DOHH2 (cell line): ENCODE measurements at regions not wholly inside any gene's neighbourhood (a gene's known extent, or its start where the extent isn't known, plus 50 kb on each side); places are given as distances from the start of the nearest gene placed in this dataset.

Experiments used
- EZH2phosphoT487 ChIP-seq: fragments of 200-600 bp; sonication (generic); IDR thresholded peaks from 2 replicates; pipeline ENCODE4 v1.6.1; 2017; ENCODE audit warnings: borderline replicate concordance, mild to moderate bottlenecking, antibody characterized with exemption, low read length, moderate library complexity, mixed read lengths
- TF ChIP-seq, protein P1 (sequence below): fragments of 200-600 bp; sonication (generic); IDR thresholded peaks from one replicate; pipeline ENCODE4 v1.5.1; 2014; ENCODE audit warnings: antibody characterized with exemption, mild to moderate bottlenecking, low read depth, low read length; ENCODE audit not compliant: poor library complexity, severe bottlenecking

- TF ChIP-seq, protein P1, sequence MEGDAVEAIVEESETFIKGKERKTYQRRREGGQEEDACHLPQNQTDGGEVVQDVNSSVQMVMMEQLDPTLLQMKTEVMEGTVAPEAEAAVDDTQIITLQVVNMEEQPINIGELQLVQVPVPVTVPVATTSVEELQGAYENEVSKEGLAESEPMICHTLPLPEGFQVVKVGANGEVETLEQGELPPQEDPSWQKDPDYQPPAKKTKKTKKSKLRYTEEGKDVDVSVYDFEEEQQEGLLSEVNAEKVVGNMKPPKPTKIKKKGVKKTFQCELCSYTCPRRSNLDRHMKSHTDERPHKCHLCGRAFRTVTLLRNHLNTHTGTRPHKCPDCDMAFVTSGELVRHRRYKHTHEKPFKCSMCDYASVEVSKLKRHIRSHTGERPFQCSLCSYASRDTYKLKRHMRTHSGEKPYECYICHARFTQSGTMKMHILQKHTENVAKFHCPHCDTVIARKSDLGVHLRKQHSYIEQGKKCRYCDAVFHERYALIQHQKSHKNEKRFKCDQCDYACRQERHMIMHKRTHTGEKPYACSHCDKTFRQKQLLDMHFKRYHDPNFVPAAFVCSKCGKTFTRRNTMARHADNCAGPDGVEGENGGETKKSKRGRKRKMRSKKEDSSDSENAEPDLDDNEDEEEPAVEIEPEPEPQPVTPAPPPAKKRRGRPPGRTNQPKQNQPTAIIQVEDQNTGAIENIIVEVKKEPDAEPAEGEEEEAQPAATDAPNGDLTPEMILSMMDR, result no peak
- no peak for TF ChIP-seq EZH2phosphoT487
Measured at GRCh38 chr20:60295214-60295613, 337.0 kb downstream of the CDH26 start.
